ENCODE measurements at regions not wholly inside any gene's neighbourhood (a gene's known extent, or its start where the extent isn't known, plus 50 kb on each side); places are given as distances from the start of the nearest gene placed in this dataset.

GRCh38 chr10:80697926-80698325, 160.2 kb downstream of the SH2D4B start:
- Histone ChIP-seq H3K79me2 (ENCODE audit: insufficient read depth, low read depth, low read length) (no peaks in the 10 kb centered on the region), H3K9me2 (ENCODE audit: insufficient read depth, low read length) (no peaks in the 10 kb centered on the region), H3K4me3 (ENCODE audit: low read depth, low read length, poor library complexity, severe bottlenecking) (no peak overlapping the region), H3K27ac (ENCODE audit: low read depth, low read length, poor library complexity, severe bottlenecking) (no peak overlapping the region), H3K4me1 (ENCODE audit: insufficient read depth, low read length, poor library complexity, severe bottlenecking) (no peaks in the 10 kb centered on the region), H3K4me2 (ENCODE audit: low read length) (no peak overlapping the region), H2AFZ (ENCODE audit: low read length) (no peak overlapping the region), H3K9me3 (ENCODE audit: low read length) (no peaks in the 10 kb centered on the region), H4K20me1 (ENCODE audit: insufficient read depth, low read length) (no peaks in the 10 kb centered on the region), H3K36me3 (ENCODE audit: insufficient read depth, low read length) (no peaks in the 10 kb centered on the region)
- no TSS peak for BruUV-seq (replicated peaks)
- POLR2A ChIA-PET: no interaction called here
- intact Hi-C loops (cut with micrococcal nuclease; ENCODE audit: unreplicated experiment): loop anchor here (5.0 kb wide), 1 partner anchor 224 kb away; no protein-coding TSS in a partner anchor
- TF ChIP-seq EZH2phosphoT487 (IDR thresholded peaks at IDR 0.05; ENCODE audit: borderline replicate concordance, low read depth, low read length): no peak
- no peak for TF ChIP-seq CTCF (conservative IDR thresholded peaks at IDR 0.05; ENCODE audit: low read length)
- no peak for DNase-seq (ENCODE audit: low spot score)
- CTCF ChIA-PET (ENCODE audit: unreplicated experiment): no interaction called here

GRCh38 chr10:80699602-80700039, 161.9 kb downstream of the SH2D4B start:
- intact Hi-C loops (cut with micrococcal nuclease; ENCODE audit: unreplicated experiment): loop anchor here (5.0 kb wide), 1 partner anchor 223 kb away; no protein-coding TSS in a partner anchor
- Histone ChIP-seq H3K79me2 (ENCODE audit: insufficient read depth, low read depth, low read length) (no peaks in the 10 kb centered on the region), H3K4me3 (ENCODE audit: low read depth, low read length, poor library complexity, severe bottlenecking) (no peak overlapping the region), H3K4me1 (ENCODE audit: insufficient read depth, low read length, poor library complexity, severe bottlenecking) (no peaks in the 10 kb centered on the region), H4K20me1 (ENCODE audit: insufficient read depth, low read length) (no peaks in the 10 kb centered on the region), H3K4me2 (ENCODE audit: low read length) (no peak overlapping the region), H3K27ac (ENCODE audit: low read depth, low read length, poor library complexity, severe bottlenecking) (no peak overlapping the region), H2AFZ (ENCODE audit: low read length) (no peak overlapping the region), H3K9me2 (ENCODE audit: insufficient read depth, low read length) (no peaks in the 10 kb centered on the region), H3K36me3 (ENCODE audit: insufficient read depth, low read length) (no peaks in the 10 kb centered on the region), H3K9me3 (ENCODE audit: low read length) (no peaks in the 10 kb centered on the region)
- no peak for TF ChIP-seq EZH2phosphoT487 (IDR thresholded peaks at IDR 0.05; ENCODE audit: borderline replicate concordance, low read depth, low read length)
- TF ChIP-seq CTCF (conservative IDR thresholded peaks at IDR 0.05; ENCODE audit: low read length): peak; percentile 88
- POLR2A ChIA-PET: interaction anchor here (1.3 kb wide), 1 partner anchor 14 kb away, joined by 4 read pairs; no protein-coding TSS in a partner anchor
- no TSS peak for BruUV-seq (replicated peaks)
- peak; percentile 59 for DNase-seq (ENCODE audit: low spot score)
- CTCF ChIA-PET (ENCODE audit: unreplicated experiment): interaction anchor here (0.5 kb wide), 1 partner anchor 220 kb away, joined by 4 read pairs; no protein-coding TSS in a partner anchor

- POLR2A ChIA-PET: interaction anchor here (1.3 kb wide), 1 partner anchor 14 kb away, joined by 4 read pairs; no protein-coding TSS in a partner anchor
- BruUV-seq (replicated peaks): no TSS peak
- intact Hi-C loops (cut with micrococcal nuclease; ENCODE audit: unreplicated experiment): no loop called here
These were observed 162.6 kb downstream of the SH2D4B start for GRCh38 chr10:80700252-80700651.

More at GRCh38 chr10:80700252-80700651, 162.6 kb downstream of the SH2D4B start:
- Histone ChIP-seq H4K20me1 (ENCODE audit: insufficient read depth, low read length) (no peaks in the 10 kb centered on the region), H3K4me1 (ENCODE audit: insufficient read depth, low read length, poor library complexity, severe bottlenecking) (no peaks in the 10 kb centered on the region), H3K4me3 (ENCODE audit: low read depth, low read length, poor library complexity, severe bottlenecking) (no peak overlapping the region), H2AFZ (ENCODE audit: low read length) (no peak overlapping the region), H3K27ac (ENCODE audit: low read depth, low read length, poor library complexity, severe bottlenecking) (no peak overlapping the region), H3K9me3 (ENCODE audit: low read length) (no peaks in the 10 kb centered on the region), H3K79me2 (ENCODE audit: insufficient read depth, low read depth, low read length) (no peaks in the 10 kb centered on the region), H3K36me3 (ENCODE audit: insufficient read depth, low read length) (no peaks in the 10 kb centered on the region), H3K4me2 (ENCODE audit: low read length) (no peak overlapping the region), H3K9me2 (ENCODE audit: insufficient read depth, low read length) (no peaks in the 10 kb centered on the region)
- no peak for DNase-seq (ENCODE audit: low spot score)
- CTCF ChIA-PET (ENCODE audit: unreplicated experiment): interaction anchor here (0.5 to 0.6 kb wide), 2 partner anchors 21 to 220 kb away, joined by 3 to 4 read pairs; no protein-coding TSS in a partner anchor
- TF ChIP-seq CTCF (conservative IDR thresholded peaks at IDR 0.05; ENCODE audit: low read length) (no peak), EZH2phosphoT487 (IDR thresholded peaks at IDR 0.05; ENCODE audit: borderline replicate concordance, low read depth, low read length) (no peak)

All from OCI-LY7 (cell line).